Ecto neural progenitor cell (in vitro differentiated cells): ENCODE measurements at regions not wholly inside any gene's neighbourhood (a gene's known extent, or its start where the extent isn't known, plus 50 kb on each side); places are given as distances from the start of the nearest gene placed in this dataset.
"Not testable (repeated sequence)": the region's sequence is repeated elsewhere in the genome, so short reads cannot be mapped to it uniquely, and the experiment has no call there.

ENCODE experiments used
- DNase-seq: peaks from one replicate; pipeline ENCODE4 v3.0.0-alpha.2; 2018; ENCODE audit warnings: low spot score

DNA sequence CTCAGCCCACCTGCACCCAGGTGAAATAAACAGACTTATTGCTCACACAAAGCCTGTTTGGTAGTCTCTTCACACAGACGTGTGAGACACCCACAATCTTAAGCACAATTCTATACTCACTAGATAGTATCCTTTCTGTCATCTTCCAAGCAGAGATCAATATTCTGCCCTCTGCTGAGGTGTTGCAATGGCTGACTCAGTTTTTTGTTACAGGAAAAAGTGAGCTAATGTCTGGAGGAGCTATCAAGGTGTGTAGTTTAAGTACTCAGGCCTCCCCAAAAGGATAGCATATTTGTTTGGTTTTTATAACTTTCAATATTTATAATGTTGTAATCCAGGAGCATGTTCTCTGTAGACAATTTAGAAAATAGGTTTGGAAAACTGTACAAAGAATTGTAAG is 775.2 kb upstream of the POU3F4 start:
- no peak for DNase-seq

DNA sequence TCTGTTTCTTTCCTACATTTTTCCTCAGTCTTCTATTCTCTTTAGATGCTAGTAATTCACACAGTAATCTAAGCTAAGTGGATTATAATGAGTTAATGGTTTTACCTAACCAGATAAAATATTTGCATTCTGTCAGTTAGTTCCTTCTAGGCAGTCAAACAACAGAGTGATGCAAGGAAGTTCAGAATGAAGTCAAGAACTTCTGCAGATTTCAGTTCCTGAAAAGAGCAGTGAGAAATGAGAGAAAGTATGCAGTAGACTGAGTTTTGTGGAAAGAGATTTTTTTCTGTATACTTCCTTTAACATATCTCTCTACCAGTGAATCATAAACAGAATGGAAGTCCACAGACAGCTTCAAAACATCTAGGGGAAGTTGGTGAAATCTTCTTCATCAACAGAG is 774.0 kb upstream of the POU3F4 start:
- no peak for DNase-seq

DNA sequence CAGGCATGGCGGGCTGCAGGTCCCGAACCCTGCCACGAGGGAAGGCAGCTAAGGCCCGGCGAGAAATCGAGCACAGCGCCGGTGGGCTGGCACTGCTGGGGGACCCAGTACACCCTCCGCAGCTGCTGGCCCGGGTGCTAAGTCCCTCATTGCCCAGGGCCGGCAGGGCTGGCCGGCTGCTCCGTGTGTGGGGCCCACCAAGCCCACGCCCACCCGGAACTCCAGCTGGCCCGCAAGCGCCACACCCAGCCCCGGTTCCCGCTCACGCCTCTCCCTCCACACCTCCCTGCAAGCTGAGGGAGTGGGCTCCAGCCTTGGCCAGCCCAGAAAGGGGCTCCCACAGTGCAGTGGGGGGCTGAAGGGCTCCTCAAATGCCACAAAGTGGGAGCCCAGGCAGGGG is 769.8 kb upstream of the POU3F4 start:
- not testable (repeated sequence) for DNase-seq

DNA sequence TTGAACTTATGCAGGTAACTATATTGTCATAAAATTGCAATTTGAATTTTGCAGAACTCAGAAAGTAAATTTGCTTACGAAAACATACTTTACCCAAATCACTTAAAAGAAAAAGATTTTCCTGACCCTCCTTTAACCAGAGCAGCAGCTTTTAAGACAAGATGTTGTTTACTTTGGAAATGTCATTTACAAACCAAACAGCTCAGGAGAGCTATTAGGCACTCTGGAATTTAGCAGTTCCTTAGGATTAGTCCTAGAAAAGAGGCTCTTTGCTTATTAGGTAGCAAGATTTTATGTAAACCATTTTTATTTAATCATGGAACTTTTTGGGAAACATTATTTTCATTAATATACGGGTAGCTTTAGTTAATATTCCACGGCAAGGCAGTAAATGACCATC is 765.7 kb upstream of the POU3F4 start:
- DNase-seq = no peak

DNA sequence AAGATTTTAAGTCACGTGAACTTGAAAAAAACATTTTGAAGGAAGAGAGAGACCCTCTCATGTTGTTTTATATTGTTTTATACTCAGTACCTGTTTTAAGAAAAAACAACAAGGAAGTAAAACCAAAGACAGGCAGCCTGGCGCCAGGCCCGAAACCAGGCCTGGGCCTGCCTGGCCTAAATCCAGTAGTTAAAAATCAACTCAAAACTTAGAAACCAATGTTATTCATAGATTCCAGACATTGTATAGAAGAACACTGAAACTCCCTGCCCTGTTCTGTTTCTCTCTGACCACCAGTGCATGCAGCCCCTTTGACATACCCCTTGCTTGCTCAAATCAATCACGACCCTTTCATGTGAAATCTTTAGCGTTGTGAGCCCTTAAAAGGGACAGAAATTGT is 762.4 kb upstream of the POU3F4 start:
- DNase-seq = not testable (repeated sequence)

DNA sequence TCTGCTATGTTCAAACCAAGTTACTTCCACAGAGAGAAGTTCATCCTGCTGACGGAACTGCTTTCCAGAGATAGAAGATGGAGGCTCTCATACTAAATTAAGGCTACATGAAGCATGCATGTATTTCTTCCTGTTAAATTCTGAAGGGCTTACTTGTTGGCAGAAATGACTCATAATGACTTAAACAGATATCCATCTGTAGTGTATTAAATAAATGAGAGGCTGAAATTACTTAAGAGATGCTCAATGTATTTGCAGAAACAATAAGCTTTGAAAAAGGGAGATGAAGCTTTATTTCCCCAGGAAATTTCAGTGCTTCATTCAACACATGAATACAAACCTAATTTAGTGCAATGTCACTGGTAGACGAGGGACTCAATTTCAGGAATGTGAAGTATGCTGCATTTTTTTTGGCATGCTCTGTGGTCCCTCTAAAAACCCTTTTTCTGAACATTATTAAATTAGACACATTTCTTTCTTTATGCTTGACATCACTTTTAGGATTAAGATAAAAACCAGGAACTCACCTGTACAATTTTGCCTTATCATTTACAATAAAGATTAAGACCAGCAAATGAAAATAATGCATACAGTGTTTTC is 759.1 kb upstream of the POU3F4 start:
- DNase-seq = no peak

GRCh38 chrX:82756272-82756671 is 751.8 kb upstream of the POU3F4 start:
- no peak for DNase-seq

DNA sequence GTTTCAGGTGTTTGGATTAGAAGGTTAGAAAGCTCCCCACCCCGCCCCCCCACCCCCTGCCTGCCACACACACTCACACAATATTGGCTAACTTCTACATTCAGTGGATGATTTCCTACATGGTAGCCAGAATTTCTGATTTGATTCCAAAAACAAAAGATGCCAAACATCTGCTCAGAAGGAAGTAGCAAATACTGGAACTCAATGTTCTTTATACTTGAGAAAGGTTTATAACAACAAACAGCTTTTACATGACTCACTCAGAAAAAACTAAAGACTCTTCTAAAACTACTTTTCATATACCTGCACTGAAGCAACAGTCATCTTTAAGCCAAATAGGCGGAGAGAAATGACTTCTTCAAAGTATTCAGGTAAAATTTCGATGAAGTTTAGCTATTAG is 750.5 kb upstream of the POU3F4 start:
- no peak for DNase-seq

DNA sequence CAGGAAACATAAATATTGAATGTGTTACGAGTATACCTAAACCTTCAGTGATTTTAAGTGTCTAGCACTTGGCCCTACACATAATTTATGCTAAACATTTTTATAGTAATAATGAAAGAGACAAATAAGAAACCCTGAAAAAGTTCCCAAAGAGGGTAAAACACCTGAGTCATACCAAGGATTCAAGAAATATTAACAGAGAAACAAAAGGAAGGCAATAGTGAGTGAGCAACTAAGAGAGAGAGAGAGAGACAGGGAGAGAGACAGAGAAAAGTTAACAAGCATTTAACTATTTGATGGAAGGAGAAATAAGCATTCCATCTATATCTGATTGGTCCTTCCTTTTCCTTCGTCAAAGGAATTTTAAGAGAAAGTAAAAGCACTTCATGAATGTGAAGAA is 743.6 kb upstream of the POU3F4 start:
- no peak for DNase-seq

DNA sequence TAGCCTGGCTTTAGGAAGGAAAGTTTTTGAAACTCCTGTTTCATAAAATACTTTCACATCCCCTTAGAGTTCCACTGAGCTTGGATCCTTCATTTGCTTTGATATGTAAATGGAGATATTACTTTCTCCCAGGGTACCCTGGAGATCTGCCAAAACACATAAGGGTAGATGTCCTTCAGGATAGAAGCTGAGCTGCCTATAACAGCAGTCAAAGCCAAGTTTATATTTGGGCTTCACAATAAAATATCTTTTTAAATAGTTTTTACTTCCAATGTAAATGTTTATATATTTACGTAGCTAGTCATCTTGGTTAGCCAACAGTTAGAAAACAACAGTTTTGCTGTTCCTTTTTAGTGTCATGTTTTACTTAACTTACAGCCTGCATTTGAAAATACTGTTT is 742.3 kb upstream of the POU3F4 start:
- no peak for DNase-seq

- no peak for DNase-seq
Observed at GRCh38 chrX:82775426-82775825, 732.7 kb upstream of the POU3F4 start.

DNA sequence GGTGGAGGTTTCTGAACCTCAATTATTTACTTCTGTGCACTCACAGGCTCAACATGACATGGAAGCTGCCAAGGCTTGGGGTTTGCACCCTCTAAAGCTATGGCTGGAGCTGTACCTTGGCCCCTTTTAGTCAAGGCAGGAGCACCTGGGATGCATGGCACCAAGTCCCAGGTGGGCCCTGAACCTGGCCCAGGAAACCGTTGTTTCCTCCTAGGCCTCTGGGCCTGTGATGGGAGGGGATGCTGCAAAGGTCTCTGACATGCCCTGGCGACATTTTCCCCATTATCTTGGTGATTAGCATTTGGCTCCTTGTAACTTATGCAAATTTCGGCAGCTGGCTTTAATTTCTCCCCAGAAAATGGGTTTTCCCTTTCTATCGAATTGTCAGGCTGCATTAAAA is 726.1 kb upstream of the POU3F4 start:
- DNase-seq = no peak

- not testable (repeated sequence) for DNase-seq
Observed at GRCh38 chrX:82812902-82813301, 695.2 kb upstream of the POU3F4 start.

DNA sequence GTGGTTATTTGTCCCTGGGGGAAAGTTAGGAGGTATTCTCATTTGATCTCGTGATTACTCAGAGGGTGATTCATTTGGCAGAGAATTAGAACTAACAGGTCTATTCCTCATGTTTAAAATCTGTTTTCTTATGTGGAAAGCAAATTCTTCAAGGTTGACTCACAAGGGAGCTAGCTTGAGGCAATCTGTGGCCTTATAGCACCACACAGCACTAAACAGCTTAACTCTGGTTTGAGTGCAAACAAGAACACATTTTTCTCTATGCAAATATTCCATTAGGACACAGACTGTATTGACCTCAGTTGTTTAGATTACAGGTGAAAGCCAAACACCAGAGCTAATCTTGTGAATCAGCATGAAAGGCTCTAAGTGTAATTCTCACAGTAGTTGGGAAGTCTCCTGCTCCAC is 694.4 kb upstream of the POU3F4 start:
- no peak for DNase-seq

DNA sequence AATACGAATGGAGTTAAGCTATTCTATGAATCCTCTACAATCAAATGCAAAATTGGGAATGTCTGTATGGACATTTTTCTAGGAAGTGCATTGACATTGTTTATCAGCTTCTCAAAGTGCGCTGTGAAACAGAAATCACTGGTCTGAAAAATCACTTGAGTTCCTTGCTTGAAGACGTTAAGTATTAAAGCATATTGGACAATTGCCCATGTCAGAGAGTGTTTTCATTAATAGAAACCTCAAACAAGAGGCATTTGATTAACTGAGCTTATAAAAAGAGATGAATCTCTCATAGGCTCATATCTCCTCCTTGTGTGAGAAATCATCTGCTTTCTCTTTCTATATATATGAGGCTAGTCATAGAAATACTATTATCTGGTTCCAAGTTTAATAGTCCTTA is 692.1 kb upstream of the POU3F4 start:
- no peak for DNase-seq

- no peak for DNase-seq
Observed at GRCh38 chrX:82816562-82816961, 691.5 kb upstream of the POU3F4 start.

DNA sequence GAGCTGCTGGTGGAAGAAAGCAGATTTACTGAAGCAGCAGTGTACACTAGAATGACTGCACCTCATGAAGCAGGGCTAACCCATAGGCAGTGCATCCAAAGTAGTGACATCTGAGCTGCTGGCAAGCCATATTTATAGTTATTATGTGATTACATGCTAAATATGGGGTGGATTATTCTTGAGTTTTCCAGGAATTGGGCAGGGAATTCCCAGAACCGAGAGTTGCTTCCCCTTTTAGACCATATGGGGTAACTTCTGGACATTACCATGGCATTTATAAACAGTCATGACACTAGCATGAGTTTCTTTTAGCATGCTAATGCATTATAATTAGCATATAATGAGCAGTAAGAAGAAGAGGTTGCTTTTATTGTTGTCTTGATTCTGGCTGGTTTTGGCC is 665.8 kb upstream of the POU3F4 start:
- no peak for DNase-seq

GRCh38 chrX:82848111-82848510 is 660.0 kb upstream of the POU3F4 start:
- DNase-seq = no peak
